Ovary (tissue), 3 donors: ENCODE measurements at regions not wholly inside any gene's neighbourhood (a gene's known extent, or its start where the extent isn't known, plus 50 kb on each side); places are given as distances from the start of the nearest gene placed in this dataset.

Experiments used
- CTCF ChIP-seq, 3 donors: fragments of 450-650 bp in 2 of 3; fragments of 200-600 bp in 1 of 3; IDR thresholded peaks; one replicate each; pipeline versions ENCODE4 v1.5.1 to v1.8.0; 2016 to 2022; ENCODE audit warnings: antibody characterized with exemption in 3 of 3, mild to moderate bottlenecking in 1 of 3
- EP300 ChIP-seq: sonication (generic); formaldehyde crosslinking; IDR thresholded peaks from one replicate; pipeline ENCODE4 v1.6.1; 2017; ENCODE audit warnings: antibody characterized with exemption
- POLR2A ChIP-seq: fragments of 450-650 bp; IDR thresholded peaks from one replicate; pipeline ENCODE4 v1.6.1; 2017; ENCODE audit warnings: antibody characterized with exemption, mild to moderate bottlenecking, moderate library complexity
- donor health status: DM: no; HTN: no; CAD: no.

- no peak for TF ChIP-seq CTCF (IDR thresholded peaks at IDR 0.05)
- no peak for TF ChIP-seq POLR2A
- no peak for TF ChIP-seq EP300
These were observed 375.2 kb downstream of the ARL4A start for GRCh38 chr7:13062631-13063030.
